ENCODE measurements at regions not wholly inside any gene's neighbourhood (a gene's known extent, or its start where the extent isn't known, plus 50 kb on each side); places are given as distances from the start of the nearest gene placed in this dataset.

GRCh38 chr12:90102957-90103652 lies 394.5 kb upstream of the ATP2B1 start:
- Histone ChIP-seq H3K27me3 (no peaks in the 10 kb centered on the region), H3K4me1 (no peaks in the 10 kb centered on the region), H3K27ac (no peak overlapping the region), H3K36me3 (no peaks in the 10 kb centered on the region), H3K9me3 (no peaks in the 10 kb centered on the region), H3K4me3 (no peak overlapping the region)
- WGBS, 2 donors (ENCODE audit: low coverage in 1 of 2), result 84 to 89% methylated on average over 1 to 3 of the region's 3 CpGs
- TF ChIP-seq EP300 (IDR thresholded peaks at IDR 0.05) (no peak), POLR2AphosphoS5 (IDR thresholded peaks at IDR 0.05) (no peak), POLR2A (IDR thresholded peaks at IDR 0.05) (no peak), CTCF (IDR thresholded peaks at IDR 0.05) (peak in 3 of 4 experiments; percentile 23 to 46 (median 29))
- ATAC-seq, result no peak

- Histone ChIP-seq H3K36me3 (no peaks in the 10 kb centered on the region), H3K9me3 (no peaks in the 10 kb centered on the region), H3K4me1 (no peaks in the 10 kb centered on the region), H3K27ac (no peak overlapping the region), H3K4me3 (no peak overlapping the region), H3K27me3 (no peaks in the 10 kb centered on the region)
- no peak for ATAC-seq
- TF ChIP-seq POLR2AphosphoS5 (IDR thresholded peaks at IDR 0.05) (no peak), POLR2A (IDR thresholded peaks at IDR 0.05) (no peak), CTCF (IDR thresholded peaks at IDR 0.05) (no peak), EP300 (IDR thresholded peaks at IDR 0.05) (no peak)
Observed at GRCh38 chr12:90100579-90100978, 391.9 kb upstream of the ATP2B1 start.

- no peak overlapping the region for H3K27ac ChIP-seq
- TF ChIP-seq CTCF (IDR thresholded peaks at IDR 0.05) (no peak), POLR2A (IDR thresholded peaks at IDR 0.05) (no peak), EP300 (IDR thresholded peaks at IDR 0.05) (no peak), POLR2AphosphoS5 (IDR thresholded peaks at IDR 0.05) (no peak)
- H3K4me3 ChIP-seq, result no peak overlapping the region
- no peaks in the 10 kb centered on the region for H3K4me1 ChIP-seq
- H3K27me3 ChIP-seq, result no peaks in the 10 kb centered on the region
- no peaks in the 10 kb centered on the region for H3K9me3 ChIP-seq
- no peak for ATAC-seq
- WGBS, 2 donors (ENCODE audit: low coverage in 1 of 2), result 55 to 85% methylated on average over 1 of the region's 1 CpG
- H3K36me3 ChIP-seq, result no peaks in the 10 kb centered on the region
Observed at GRCh38 chr12:90099288-90099687, 390.6 kb upstream of the ATP2B1 start.

GRCh38 chr12:90098132-90098779 lies 389.6 kb upstream of the ATP2B1 start:
- no peaks in the 10 kb centered on the region for H3K9me3 ChIP-seq
- no peak for ATAC-seq
- WGBS, 2 donors (ENCODE audit: low coverage in 1 of 2), result 75 to 88% methylated on average over 2 of the region's 2 CpGs

More at GRCh38 chr12:90098132-90098779, 389.6 kb upstream of the ATP2B1 start:
- TF ChIP-seq CTCF (IDR thresholded peaks at IDR 0.05), result no peak
- no peak for TF ChIP-seq EP300 (IDR thresholded peaks at IDR 0.05)
- TF ChIP-seq POLR2AphosphoS5 (IDR thresholded peaks at IDR 0.05), result no peak
- TF ChIP-seq POLR2A (IDR thresholded peaks at IDR 0.05), result no peak
- Histone ChIP-seq H3K4me3 (no peak overlapping the region), H3K27ac (no peak overlapping the region), H3K27me3 (no peaks in the 10 kb centered on the region), H3K36me3 (no peaks in the 10 kb centered on the region), H3K4me1 (no peaks in the 10 kb centered on the region)

All from gastroesophageal sphincter (tissue), 4 donors.